K562 (cell line): ENCODE measurements at regions not wholly inside any gene's neighbourhood (a gene's known extent, or its start where the extent isn't known, plus 50 kb on each side); places are given as distances from the start of the nearest gene placed in this dataset.

Source experiments
- BRCA1 ChIP-seq, 2 experiments: fragments of 450-650 bp in 1 of 2; sonication (generic) in 1 of 2; formaldehyde crosslinking in 1 of 2; IDR thresholded peaks; 2 replicates each; pipeline versions ENCODE4 v1.5.0 to v1.6.1; 2017 to 2020; ENCODE audit warnings: mild to moderate bottlenecking in 1 of 2, missing genetic modification reagents in 1 of 2
- CBFA2T3 ChIP-seq: fragments of 450-650 bp; IDR thresholded peaks from 2 replicates; pipeline ENCODE4 v1.6.1; 2017
- FOS ChIP-seq: IDR thresholded peaks from 3 replicates; pipeline ENCODE4 v1.6.1; 2011; ENCODE audit not compliant: insufficient read length; ENCODE audit errors: extremely low read depth
- HMG20A ChIP-seq: fragments of 450-650 bp; formaldehyde crosslinking; conservative IDR thresholded peaks from 2 replicates; pipeline ENCODE4 v1.4.0; 2020; ENCODE audit warnings: mild to moderate bottlenecking, mixed read lengths
- HNRNPH1 ChIP-seq: fragments of 200-400 bp; formaldehyde crosslinking; optimal IDR thresholded peaks from 2 replicates; pipeline ENCODE3; 2017; ENCODE audit warnings: low read depth, mild to moderate bottlenecking, low read length, moderate library complexity
- KAT8 ChIP-seq: fragments of 450-650 bp; IDR thresholded peaks from 2 replicates; pipeline ENCODE4 v1.6.1; 2016; ENCODE audit warnings: low read depth, mild to moderate bottlenecking
- PCBP2 ChIP-seq: fragments of 200-400 bp; formaldehyde crosslinking; IDR thresholded peaks from 2 replicates; pipeline ENCODE4 v1.6.1; 2018; ENCODE audit warnings: low read length, low read depth, mild to moderate bottlenecking, moderate library complexity; ENCODE audit not compliant: poor library complexity, severe bottlenecking
- POLR2AphosphoS2 ChIP-seq: IDR thresholded peaks from 2 replicates; pipeline ENCODE4 v1.6.1; 2012; ENCODE audit warnings: low read length, improper control_type of control experiment
- TEAD4 ChIP-seq, 2 experiments: sonication (generic) in 1 of 2; formaldehyde crosslinking in 1 of 2; IDR thresholded peaks; 2 replicates each; pipeline versions ENCODE4 v1.6.1 to v1.8.0; 2012 to 2022; ENCODE audit warnings: borderline replicate concordance in 1 of 2, inconsistent platforms in 1 of 2, low read length in 1 of 2, mild to moderate bottlenecking in 1 of 2, missing genetic modification reagents in 1 of 2
- YBX1 ChIP-seq: fragments of 450-650 bp; IDR thresholded peaks from 2 replicates; pipeline ENCODE4 v1.7.1; 2016; ENCODE audit warnings: mild to moderate bottlenecking
- ZFX ChIP-seq: sonication (generic); formaldehyde crosslinking; IDR thresholded peaks from 2 replicates; pipeline ENCODE4 v1.8.0; 2022; ENCODE audit warnings: mild to moderate bottlenecking, missing genetic modification reagents, moderate library complexity
- ZNF217 ChIP-seq: sonication (generic); formaldehyde crosslinking; IDR thresholded peaks from 2 replicates; pipeline ENCODE4 v1.8.0; 2022; ENCODE audit warnings: mild to moderate bottlenecking, missing genetic modification reagents
- TF ChIP-seq, protein P1 (sequence below), 3 experiments: IDR thresholded peaks in 2 of 3; conservative IDR thresholded peaks in 1 of 3; 2 replicates each; pipeline ENCODE4 v1.5.1; 2011 to 2012; ENCODE audit warnings: low read length in 3 of 3, mild to moderate bottlenecking in 3 of 3, control low read depth in 2 of 3, improper control_type of control experiment in 1 of 3, inconsistent platforms in 1 of 3, low read depth in 1 of 3, mixed read lengths in 1 of 3, moderate library complexity in 1 of 3; ENCODE audit not compliant: insufficient read depth in 2 of 3

DNA sequence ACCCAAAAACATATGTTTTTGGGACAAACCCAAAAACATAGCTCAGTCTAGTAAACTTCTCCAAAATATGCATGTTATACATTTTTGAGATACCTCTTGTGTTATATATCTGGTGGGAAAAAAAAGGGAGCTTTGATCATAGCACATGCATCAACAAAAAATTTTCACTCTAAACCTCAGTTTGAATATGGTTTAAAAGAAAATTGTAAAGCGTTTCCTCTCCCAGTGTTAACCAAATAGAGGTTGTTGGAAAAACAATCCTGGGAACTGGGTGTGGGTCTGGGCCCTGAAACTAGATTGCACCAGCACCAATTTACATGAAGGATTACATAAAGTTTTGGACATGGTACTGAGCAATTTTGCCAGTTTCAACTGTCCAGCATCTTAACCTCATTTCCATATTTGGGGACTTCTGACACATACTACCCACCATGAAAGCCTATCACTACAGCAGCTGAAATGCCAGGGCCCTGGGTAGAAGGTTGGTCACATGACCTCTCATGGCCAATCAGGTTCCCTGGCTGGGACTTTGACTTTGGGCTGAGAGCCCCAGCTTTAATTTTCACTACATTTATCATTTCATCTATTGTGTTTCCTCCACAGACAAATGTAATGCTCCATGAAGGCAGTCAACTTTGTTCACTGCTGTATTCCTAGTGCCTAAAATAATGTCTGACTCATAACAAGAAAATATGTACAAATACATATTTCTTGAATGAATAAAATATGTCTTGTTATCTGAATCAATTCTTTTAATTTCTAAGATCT is 150.7 kb downstream of the SETD4 start:
- TF ChIP-seq BRCA1 (IDR thresholded peaks at IDR 0.05), result no peak
- no peak for TF ChIP-seq BRCA1 (CRISPR knock-in tag; IDR thresholded peaks at IDR 0.05)
- TF ChIP-seq YBX1, result no peak
- no peak for TF ChIP-seq PCBP2
- TF ChIP-seq KAT8, result no peak
- TF ChIP-seq, protein P1, sequence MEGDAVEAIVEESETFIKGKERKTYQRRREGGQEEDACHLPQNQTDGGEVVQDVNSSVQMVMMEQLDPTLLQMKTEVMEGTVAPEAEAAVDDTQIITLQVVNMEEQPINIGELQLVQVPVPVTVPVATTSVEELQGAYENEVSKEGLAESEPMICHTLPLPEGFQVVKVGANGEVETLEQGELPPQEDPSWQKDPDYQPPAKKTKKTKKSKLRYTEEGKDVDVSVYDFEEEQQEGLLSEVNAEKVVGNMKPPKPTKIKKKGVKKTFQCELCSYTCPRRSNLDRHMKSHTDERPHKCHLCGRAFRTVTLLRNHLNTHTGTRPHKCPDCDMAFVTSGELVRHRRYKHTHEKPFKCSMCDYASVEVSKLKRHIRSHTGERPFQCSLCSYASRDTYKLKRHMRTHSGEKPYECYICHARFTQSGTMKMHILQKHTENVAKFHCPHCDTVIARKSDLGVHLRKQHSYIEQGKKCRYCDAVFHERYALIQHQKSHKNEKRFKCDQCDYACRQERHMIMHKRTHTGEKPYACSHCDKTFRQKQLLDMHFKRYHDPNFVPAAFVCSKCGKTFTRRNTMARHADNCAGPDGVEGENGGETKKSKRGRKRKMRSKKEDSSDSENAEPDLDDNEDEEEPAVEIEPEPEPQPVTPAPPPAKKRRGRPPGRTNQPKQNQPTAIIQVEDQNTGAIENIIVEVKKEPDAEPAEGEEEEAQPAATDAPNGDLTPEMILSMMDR (IDR thresholded peaks at IDR 0.05 in 2 of 3, conservative IDR thresholded peaks at IDR 0.05 in 1 of 3; ENCODE audit: insufficient read depth in 2 of 3, low read depth in 1 of 3, low read length in 3 of 3), result no peak
- no peak for TF ChIP-seq HNRNPH1
- TF ChIP-seq POLR2AphosphoS2, result no peak
- no peak for TF ChIP-seq ZFX (CRISPR knock-in tag)
- TF ChIP-seq ZNF217, result no peak
- no peak for TF ChIP-seq FOS
- TF ChIP-seq CBFA2T3, result no peak
- TF ChIP-seq TEAD4 (IDR thresholded peaks at IDR 0.05; ENCODE audit: low read length), result no peak
- TF ChIP-seq TEAD4 (CRISPR knock-in tag; IDR thresholded peaks at IDR 0.05; ENCODE audit: borderline replicate concordance), result no peak
- TF ChIP-seq HMG20A (CRISPR knock-in tag), result no peak
